ENCODE measurements at regions not wholly inside any gene's neighbourhood (a gene's known extent, or its start where the extent isn't known, plus 50 kb on each side); places are given as distances from the start of the nearest gene placed in this dataset.

DNA sequence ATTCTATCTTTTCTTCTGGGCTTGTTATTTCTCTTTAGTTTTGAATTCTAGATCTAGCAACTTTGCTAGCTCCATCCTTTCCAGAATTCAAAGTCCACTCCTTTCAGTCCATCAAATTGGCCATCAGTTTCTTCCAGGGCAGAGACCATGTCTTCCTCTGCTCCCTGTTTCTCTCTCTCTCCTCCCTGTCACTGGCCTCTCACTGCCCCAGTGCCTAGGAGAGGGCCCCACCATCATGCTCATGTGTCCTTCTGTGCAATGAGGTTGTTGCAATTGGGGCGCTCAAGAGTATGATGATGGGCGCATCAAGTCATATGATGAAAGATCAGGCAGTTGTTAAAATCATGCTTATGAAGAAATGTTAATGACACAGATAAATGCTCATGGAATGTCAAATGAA lies 159.2 kb upstream of the HS6ST1 start:
- TF ChIP-seq, protein P1, sequence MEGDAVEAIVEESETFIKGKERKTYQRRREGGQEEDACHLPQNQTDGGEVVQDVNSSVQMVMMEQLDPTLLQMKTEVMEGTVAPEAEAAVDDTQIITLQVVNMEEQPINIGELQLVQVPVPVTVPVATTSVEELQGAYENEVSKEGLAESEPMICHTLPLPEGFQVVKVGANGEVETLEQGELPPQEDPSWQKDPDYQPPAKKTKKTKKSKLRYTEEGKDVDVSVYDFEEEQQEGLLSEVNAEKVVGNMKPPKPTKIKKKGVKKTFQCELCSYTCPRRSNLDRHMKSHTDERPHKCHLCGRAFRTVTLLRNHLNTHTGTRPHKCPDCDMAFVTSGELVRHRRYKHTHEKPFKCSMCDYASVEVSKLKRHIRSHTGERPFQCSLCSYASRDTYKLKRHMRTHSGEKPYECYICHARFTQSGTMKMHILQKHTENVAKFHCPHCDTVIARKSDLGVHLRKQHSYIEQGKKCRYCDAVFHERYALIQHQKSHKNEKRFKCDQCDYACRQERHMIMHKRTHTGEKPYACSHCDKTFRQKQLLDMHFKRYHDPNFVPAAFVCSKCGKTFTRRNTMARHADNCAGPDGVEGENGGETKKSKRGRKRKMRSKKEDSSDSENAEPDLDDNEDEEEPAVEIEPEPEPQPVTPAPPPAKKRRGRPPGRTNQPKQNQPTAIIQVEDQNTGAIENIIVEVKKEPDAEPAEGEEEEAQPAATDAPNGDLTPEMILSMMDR (IDR thresholded peaks at IDR 0.05; ENCODE audit: poor library complexity), result no peak
- no peak for TF ChIP-seq EZH2phosphoT487 (IDR thresholded peaks at IDR 0.05; ENCODE audit: low read depth, severe bottlenecking, unreplicated experiment)
